ENCODE measurements at regions not wholly inside any gene's neighbourhood (a gene's known extent, or its start where the extent isn't known, plus 50 kb on each side); places are given as distances from the start of the nearest gene placed in this dataset.

DNA sequence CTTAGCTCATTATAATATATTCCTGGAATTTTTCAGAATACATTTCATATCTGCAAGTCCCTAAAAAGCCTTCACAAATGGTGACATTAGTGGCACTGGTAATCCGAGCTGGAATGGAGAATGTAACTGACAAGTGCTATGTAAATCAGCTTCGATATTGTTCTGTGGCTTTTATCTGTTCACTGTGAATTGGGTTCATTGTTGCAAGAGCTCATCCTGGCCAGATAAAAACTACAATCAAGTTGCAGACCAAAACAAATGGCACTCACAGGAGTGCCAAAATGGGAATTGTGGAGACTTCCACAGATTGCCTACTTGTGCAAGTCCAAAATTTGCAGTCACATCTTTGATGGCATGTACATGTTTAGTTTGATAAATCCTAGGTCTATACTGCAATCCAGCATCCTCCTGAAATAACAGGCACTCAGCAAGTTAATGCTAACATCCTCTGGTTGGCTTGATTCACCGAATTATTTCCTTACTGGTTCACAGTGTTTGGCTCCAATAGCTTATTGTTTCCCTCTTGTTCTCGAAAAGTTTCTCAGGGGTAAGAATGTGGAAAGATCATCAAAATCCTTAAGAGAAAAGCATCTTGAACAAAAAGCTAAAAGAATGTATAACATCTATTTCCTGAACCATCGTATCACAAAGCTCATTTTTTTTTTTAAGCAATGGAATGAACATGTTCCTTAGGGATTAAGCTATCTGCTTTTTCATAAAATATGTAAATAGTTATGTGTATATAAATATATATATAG is 904.9 kb downstream of the CENPC start:
- WGBS, 3 donors, result 32 to 47% (median 42%) methylated on average over 5 of the region's 5 CpGs
- no peaks in the 10 kb centered on the region for H3K36me3 ChIP-seq
- H3K9me3 ChIP-seq, result no peaks in the 10 kb centered on the region

DNA sequence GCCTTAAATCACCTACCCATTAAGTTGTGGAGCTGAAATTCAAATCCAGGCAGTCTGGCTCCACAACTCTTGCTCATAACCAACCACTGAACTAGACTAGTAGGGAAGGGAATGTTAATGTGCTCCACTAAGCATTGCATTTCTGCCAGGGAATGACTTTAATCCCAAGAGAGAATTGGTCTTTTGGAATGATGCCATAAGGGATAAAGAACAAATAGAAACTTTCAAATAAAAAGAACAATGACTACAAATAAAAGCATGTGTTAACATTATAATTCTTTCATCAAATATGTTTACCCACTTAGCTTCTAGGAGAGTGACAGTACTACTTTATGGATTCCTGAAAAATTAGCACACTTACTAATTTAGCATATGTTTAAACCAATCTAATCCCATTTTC is 905.9 kb downstream of the CENPC start:
- Histone ChIP-seq H3K4me3 (no peak overlapping the region), H3K4me1 (ENCODE audit: insufficient read depth) (no peaks in the 10 kb centered on the region), H3K27ac (no peak overlapping the region), H3K9me3 (no peaks in the 10 kb centered on the region), H3K27me3 (no peaks in the 10 kb centered on the region), H3K36me3 (no peaks in the 10 kb centered on the region)
- intact Hi-C loops (cut with DNase I), result no loop called here
- TF ChIP-seq EP300 (IDR thresholded peaks at IDR 0.05) (no peak), POLR2A (IDR thresholded peaks at IDR 0.05) (no peak)
- TF ChIP-seq, protein P1, sequence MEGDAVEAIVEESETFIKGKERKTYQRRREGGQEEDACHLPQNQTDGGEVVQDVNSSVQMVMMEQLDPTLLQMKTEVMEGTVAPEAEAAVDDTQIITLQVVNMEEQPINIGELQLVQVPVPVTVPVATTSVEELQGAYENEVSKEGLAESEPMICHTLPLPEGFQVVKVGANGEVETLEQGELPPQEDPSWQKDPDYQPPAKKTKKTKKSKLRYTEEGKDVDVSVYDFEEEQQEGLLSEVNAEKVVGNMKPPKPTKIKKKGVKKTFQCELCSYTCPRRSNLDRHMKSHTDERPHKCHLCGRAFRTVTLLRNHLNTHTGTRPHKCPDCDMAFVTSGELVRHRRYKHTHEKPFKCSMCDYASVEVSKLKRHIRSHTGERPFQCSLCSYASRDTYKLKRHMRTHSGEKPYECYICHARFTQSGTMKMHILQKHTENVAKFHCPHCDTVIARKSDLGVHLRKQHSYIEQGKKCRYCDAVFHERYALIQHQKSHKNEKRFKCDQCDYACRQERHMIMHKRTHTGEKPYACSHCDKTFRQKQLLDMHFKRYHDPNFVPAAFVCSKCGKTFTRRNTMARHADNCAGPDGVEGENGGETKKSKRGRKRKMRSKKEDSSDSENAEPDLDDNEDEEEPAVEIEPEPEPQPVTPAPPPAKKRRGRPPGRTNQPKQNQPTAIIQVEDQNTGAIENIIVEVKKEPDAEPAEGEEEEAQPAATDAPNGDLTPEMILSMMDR (IDR thresholded peaks at IDR 0.05), result no peak
- no peak for DNase-seq

More for the DNA sequence above, 904.9 kb downstream of the CENPC start:
- H3K27me3 ChIP-seq, result no peaks in the 10 kb centered on the region
- intact Hi-C loops (cut with DNase I), result no loop called here
- H3K4me1 ChIP-seq (ENCODE audit: insufficient read depth), result no peaks in the 10 kb centered on the region
- no peak overlapping the region for H3K4me3 ChIP-seq
- TF ChIP-seq EP300 (IDR thresholded peaks at IDR 0.05) (no peak), POLR2A (IDR thresholded peaks at IDR 0.05) (no peak)
- TF ChIP-seq, protein P1 (IDR thresholded peaks at IDR 0.05), result no peak
- no peak for DNase-seq
- no peak overlapping the region for H3K27ac ChIP-seq

DNA sequence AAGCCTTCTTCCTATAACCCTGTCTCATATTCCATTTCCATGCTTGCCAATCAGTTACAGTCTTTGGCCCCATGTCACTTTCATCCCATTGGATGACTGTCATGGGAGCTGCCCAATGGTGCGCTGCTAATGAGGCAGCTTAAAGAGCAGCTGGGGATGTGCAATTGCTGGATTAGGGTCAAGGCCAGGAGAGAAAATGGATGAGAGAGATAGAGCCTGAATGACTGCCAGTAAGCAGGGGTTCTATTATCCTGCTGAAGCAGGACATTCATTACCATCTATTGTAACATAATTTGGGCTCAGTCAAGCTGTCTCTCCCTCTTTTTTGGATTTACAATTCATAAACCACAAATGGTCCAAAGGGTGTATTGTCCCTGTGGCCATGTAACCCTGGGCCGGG is 909.0 kb downstream of the CENPC start:
- no peaks in the 10 kb centered on the region for H3K36me3 ChIP-seq
- no peaks in the 10 kb centered on the region for H3K9me3 ChIP-seq
- no peaks in the 10 kb centered on the region for H3K4me1 ChIP-seq (ENCODE audit: insufficient read depth)
- TF ChIP-seq, protein P1 (IDR thresholded peaks at IDR 0.05), result no peak
- intact Hi-C loops (cut with DNase I), result no loop called here
- H3K4me3 ChIP-seq, result no peak overlapping the region
- H3K27me3 ChIP-seq, result no peaks in the 10 kb centered on the region
- no peak for DNase-seq
- WGBS, 3 donors, result 27 to 39% (median 29%) methylated on average over 2 of the region's 2 CpGs
- no peak overlapping the region for H3K27ac ChIP-seq

DNA sequence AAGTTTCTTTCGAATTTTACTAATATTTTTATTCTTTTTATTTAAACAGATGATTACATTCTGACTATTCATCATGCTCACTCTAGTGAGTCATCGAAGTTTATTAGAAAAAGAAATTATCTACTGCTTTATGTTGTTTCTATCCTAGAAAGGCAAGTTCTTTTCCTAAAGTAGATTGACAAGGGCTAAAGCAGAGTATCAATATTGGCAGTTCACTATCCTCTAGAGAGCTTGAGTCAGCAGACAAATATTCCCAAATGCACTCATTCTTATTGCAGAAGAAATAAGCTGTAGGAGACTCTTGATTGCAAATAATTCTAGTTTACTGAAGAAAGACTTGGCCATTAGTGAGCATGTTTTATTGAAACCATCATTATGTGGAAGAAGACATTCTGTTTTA is 911.8 kb downstream of the CENPC start:
- Histone ChIP-seq H3K4me1 (ENCODE audit: insufficient read depth) (no peaks in the 10 kb centered on the region), H3K27me3 (no peaks in the 10 kb centered on the region), H3K27ac (no peak overlapping the region), H3K36me3 (no peaks in the 10 kb centered on the region), H3K4me3 (no peak overlapping the region), H3K9me3 (no peaks in the 10 kb centered on the region)
- intact Hi-C loops (cut with DNase I), result no loop called here
- DNase-seq, result no peak
- TF ChIP-seq POLR2A (IDR thresholded peaks at IDR 0.05) (no peak), EP300 (IDR thresholded peaks at IDR 0.05) (no peak)
- TF ChIP-seq, protein P1 (IDR thresholded peaks at IDR 0.05), result no peak
- WGBS, 3 donors, result 73 to 82% (median 77%) methylated on average over 2 of the region's 2 CpGs

Measured in ovary (tissue), 7 donors.